Caco-2 (cell line): ENCODE measurements at regions not wholly inside any gene's neighbourhood (a gene's known extent, or its start where the extent isn't known, plus 50 kb on each side); places are given as distances from the start of the nearest gene placed in this dataset.

Source experiments
- BruUV-seq: library from RNA; stranded (reverse); fragments of 400-500 nt; replicated peaks from 2 replicates; lab custom pipeline; 2021; lab: Mats Ljungman, UMichigan
- CTCF ChIA-PET: fragments of 300-600 bp; sonication (Branson Sonifier 250); formaldehyde crosslinking; loops from one replicate; lab custom pipeline; 2022; ENCODE audit warnings: antibody characterized with exemption; lab: Charles Lee
- POLR2A ChIA-PET: fragments of 300-600 bp; sonication (Branson Sonifier 250); formaldehyde crosslinking; loops from one replicate; lab custom pipeline; 2022; ENCODE audit warnings: antibody characterized with exemption; lab: Charles Lee
- DNase-seq, 2 experiments: peaks; one replicate each; pipeline versions ENCODE4 v3.0.0 to v3.0.0-alpha.2; 2020 to 2022
- H3K27me3 ChIP-seq: replicated peaks from 2 replicates; pipeline ENCODE4 v1.6.0; 2011; ENCODE audit warnings: low read length; ENCODE audit not compliant: control insufficient read depth, insufficient read depth
- H3K36me3 ChIP-seq: 2 replicates; pipeline ENCODE4 v1.5.1; 2011; ENCODE audit warnings: low read length; ENCODE audit not compliant: control insufficient read depth, insufficient read depth
- H3K4me1 ChIP-seq: fragments of 250-450 bp; sonication (Bioruptor Pico); 2 replicates; pipeline ENCODE4 v1.5.1; 2020; ENCODE audit warnings: mild to moderate bottlenecking
- H3K4me3 ChIP-seq: 2 replicates; pipeline ENCODE4 v1.5.1; 2011; ENCODE audit warnings: low read depth, mild to moderate bottlenecking, control low read depth, low read length
- H3K9me3 ChIP-seq: fragments of 250-450 bp; sonication (Bioruptor Pico); 2 replicates; pipeline ENCODE4 v1.5.1; 2020; ENCODE audit warnings: mild to moderate bottlenecking, moderate library complexity
- H3K27ac Mint-ChIP-seq: one replicate; pipeline ENCODE4 v1.8.0; 2022; ENCODE audit warnings: mixed read lengths; ENCODE audit not compliant: unreplicated experiment
- H3K27me3 Mint-ChIP-seq: one replicate; pipeline ENCODE4 v1.8.0; 2022; ENCODE audit warnings: mixed read lengths; ENCODE audit not compliant: insufficient read depth, unreplicated experiment
- H3K36me3 Mint-ChIP-seq: one replicate; pipeline ENCODE4 v1.8.0; 2022; ENCODE audit warnings: mild to moderate bottlenecking, mixed read lengths; ENCODE audit not compliant: insufficient read depth, unreplicated experiment
- H3K4me1 Mint-ChIP-seq: one replicate; pipeline ENCODE4 v1.8.0; 2022; ENCODE audit warnings: low read depth, mixed read lengths; ENCODE audit not compliant: unreplicated experiment
- H3K4me3 Mint-ChIP-seq: one replicate; pipeline ENCODE4 v1.8.0; 2022; ENCODE audit warnings: mild to moderate bottlenecking, moderate library complexity, mixed read lengths; ENCODE audit not compliant: unreplicated experiment
- H3K9me3 Mint-ChIP-seq: one replicate; pipeline ENCODE4 v1.8.0; 2022; ENCODE audit warnings: mixed read lengths; ENCODE audit not compliant: unreplicated experiment
- CTCF ChIP-seq, 2 experiments: fragments of 200-600 bp in 1 of 2; IDR thresholded peaks; 1 replicate in 1 of 2; 2 replicates in 1 of 2; pipeline versions ENCODE4 v1.5.1 to v1.8.0; 2011 to 2022; ENCODE audit warnings: antibody characterized with exemption in 1 of 2, control low read depth in 1 of 2, inconsistent platforms in 1 of 2, low read depth in 1 of 2, low read length in 1 of 2, mild to moderate bottlenecking in 1 of 2, moderate library complexity in 1 of 2; ENCODE audit not compliant: insufficient read depth in 1 of 2, severe bottlenecking in 1 of 2, unreplicated experiment in 1 of 2
- intact Hi-C: fragments of 100-400 bp; cut with micrococcal nuclease; formaldehyde crosslinking; loops from one replicate; pipeline ENCODE4 v1.10.0; 2022; ENCODE audit not compliant: unreplicated experiment

DNA sequence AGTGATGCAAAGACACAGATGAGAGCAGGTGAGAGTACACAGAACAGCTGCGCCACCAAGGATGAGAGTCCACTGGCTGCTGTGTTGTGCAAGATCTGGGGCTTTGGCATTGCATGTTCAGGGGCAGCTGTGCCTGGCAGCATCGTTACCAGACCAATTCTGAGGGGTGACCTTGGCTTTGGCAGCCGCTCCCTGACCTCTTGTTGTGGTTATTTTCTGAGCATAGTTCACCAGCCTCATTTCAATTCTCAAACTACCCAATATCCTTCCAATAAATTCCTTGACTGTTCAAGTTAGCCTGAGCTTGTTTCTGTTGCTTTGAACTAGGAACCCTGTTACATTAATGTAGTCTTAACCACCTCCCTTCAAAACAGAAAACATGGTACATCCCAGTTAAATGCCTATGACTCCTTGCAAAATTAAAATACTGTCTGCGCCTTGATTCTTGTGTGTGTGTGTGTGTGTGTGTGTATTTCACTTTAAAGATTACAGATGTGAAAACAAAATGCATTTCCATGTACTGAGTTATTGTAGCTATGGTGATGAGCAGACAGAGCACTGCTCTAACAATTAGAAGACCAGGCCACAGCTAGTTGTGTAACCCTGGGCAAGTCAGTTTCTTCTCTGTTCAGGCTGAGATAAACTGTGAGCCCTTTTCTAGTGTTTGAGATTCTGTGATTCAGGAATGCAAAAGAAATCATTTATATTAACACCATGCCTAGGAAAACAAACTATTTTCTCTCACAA, 106.3 kb upstream of the GUCA2B start:
- H3K27me3 ChIP-seq: no peaks in the 10 kb centered on the region
- H3K4me3 Mint-ChIP-seq: no peak overlapping the region
- no peak for TF ChIP-seq CTCF (IDR thresholded peaks at IDR 0.05; ENCODE audit: insufficient read depth in 1 of 2, low read depth in 1 of 2, low read length in 1 of 2, severe bottlenecking in 1 of 2, unreplicated experiment in 1 of 2)
- no peak overlapping the region for H3K4me3 ChIP-seq
- BruUV-seq: no TSS peak
- no peaks in the 10 kb centered on the region for H3K4me1 ChIP-seq
- H3K9me3 ChIP-seq: no peaks in the 10 kb centered on the region
- no peak overlapping the region for H3K27ac Mint-ChIP-seq
- H3K4me1 Mint-ChIP-seq: no peaks in the 10 kb centered on the region
- no peak for DNase-seq
- no peaks in the 10 kb centered on the region for H3K36me3 Mint-ChIP-seq
- H3K27me3 Mint-ChIP-seq: peaks cover 4% of the 10 kb centered on the region
- intact Hi-C loops: no loop called here
- POLR2A ChIA-PET: no interaction called here
- no peaks in the 10 kb centered on the region for H3K9me3 Mint-ChIP-seq
- no peaks in the 10 kb centered on the region for H3K36me3 ChIP-seq
- CTCF ChIA-PET: no interaction called here

DNA sequence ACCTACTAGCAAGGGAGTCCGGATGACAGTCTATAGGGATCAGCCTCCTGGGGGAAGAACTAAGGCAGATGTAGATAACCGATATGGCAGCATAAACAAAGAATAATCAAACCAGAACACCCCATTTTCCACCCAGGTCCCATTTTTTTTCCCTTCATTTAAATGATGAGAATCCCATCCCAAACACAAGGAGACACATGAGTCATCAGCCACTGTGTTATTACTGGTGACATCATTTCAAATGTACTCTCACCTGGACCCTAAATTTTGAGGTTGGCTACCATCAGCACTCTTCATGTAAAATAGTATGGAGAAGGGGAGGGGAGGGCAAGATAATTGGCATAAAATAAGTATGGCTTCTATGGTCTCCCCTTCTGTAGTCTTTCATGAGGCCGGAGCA, 108.9 kb upstream of the GUCA2B start:
- no peaks in the 10 kb centered on the region for H3K27me3 ChIP-seq
- ChIA-PET POLR2A (no interaction called here), CTCF (no interaction called here)
- Mint-ChIP-seq H3K27ac (no peak overlapping the region), H3K4me3 (no peak overlapping the region), H3K27me3 (peaks cover 4% of the 10 kb centered on the region), H3K4me1 (no peaks in the 10 kb centered on the region), H3K36me3 (no peaks in the 10 kb centered on the region), H3K9me3 (no peaks in the 10 kb centered on the region)
- no peaks in the 10 kb centered on the region for H3K9me3 ChIP-seq
- BruUV-seq: no TSS peak
- no peak for DNase-seq
- no peaks in the 10 kb centered on the region for H3K36me3 ChIP-seq
- no peak overlapping the region for H3K4me3 ChIP-seq
- TF ChIP-seq CTCF (IDR thresholded peaks at IDR 0.05; ENCODE audit: insufficient read depth in 1 of 2, low read depth in 1 of 2, low read length in 1 of 2, severe bottlenecking in 1 of 2, unreplicated experiment in 1 of 2): no peak
- intact Hi-C loops: no loop called here
- no peaks in the 10 kb centered on the region for H3K4me1 ChIP-seq

GRCh38 chr1:42043811-42044210, 109.4 kb upstream of the GUCA2B start:
- Mint-ChIP-seq H3K36me3 (no peaks in the 10 kb centered on the region), H3K4me3 (no peak overlapping the region), H3K4me1 (no peaks in the 10 kb centered on the region), H3K27me3 (peaks cover 4% of the 10 kb centered on the region), H3K27ac (no peak overlapping the region), H3K9me3 (no peaks in the 10 kb centered on the region)
- intact Hi-C loops: no loop called here
- CTCF ChIA-PET: no interaction called here
- Histone ChIP-seq H3K4me3 (no peak overlapping the region), H3K36me3 (no peaks in the 10 kb centered on the region), H3K9me3 (no peaks in the 10 kb centered on the region), H3K4me1 (no peaks in the 10 kb centered on the region), H3K27me3 (no peaks in the 10 kb centered on the region)
- BruUV-seq: no TSS peak
- no peak for TF ChIP-seq CTCF (IDR thresholded peaks at IDR 0.05; ENCODE audit: insufficient read depth in 1 of 2, low read depth in 1 of 2, low read length in 1 of 2, severe bottlenecking in 1 of 2, unreplicated experiment in 1 of 2)
- POLR2A ChIA-PET: no interaction called here
- DNase-seq: no peak
